OCI-LY3 (cell line): ENCODE measurements at regions not wholly inside any gene's neighbourhood (a gene's known extent, or its start where the extent isn't known, plus 50 kb on each side); places are given as distances from the start of the nearest gene placed in this dataset.

ENCODE experiments used
- H2AFZ ChIP-seq: fragments of 200-600, 300-600 bp; shearing (Covaris generic); 2 replicates; pipeline ENCODE4 v1.6.0; 2014; ENCODE audit warnings: antibody characterized with exemption, low read depth, low read length
- H3K27ac ChIP-seq: fragments of 200-600, 300-600 bp; sonication (generic); 2 replicates; pipeline ENCODE4 v1.5.1; 2014; ENCODE audit warnings: mild to moderate bottlenecking, low read length, moderate library complexity, mixed read lengths
- H3K27me3 ChIP-seq: fragments of 200-600, 300-600 bp; sonication (generic); 2 replicates; pipeline ENCODE4 v1.6.1; 2014; ENCODE audit warnings: low read depth, low read length, mixed read lengths
- H3K36me3 ChIP-seq: fragments of 200-600, 300-600 bp; sonication (generic); replicated peaks from 2 replicates; pipeline ENCODE3; 2014; ENCODE audit warnings: low read depth, low read length, mixed read lengths
- H3K4me1 ChIP-seq: fragments of 300-600, 200-600 bp; sonication (generic); 2 replicates; pipeline ENCODE4 v1.6.1; 2014; ENCODE audit warnings: low read length, mixed read lengths
- H3K4me2 ChIP-seq: fragments of 200-600, 300-600 bp; sonication (generic); 2 replicates; pipeline ENCODE4 v1.6.1; 2014; ENCODE audit warnings: low read length, mixed read lengths
- H3K4me3 ChIP-seq: fragments of 300-600, 200-600 bp; sonication (generic); 2 replicates; pipeline ENCODE4 v1.5.1; 2014; ENCODE audit warnings: antibody characterized with exemption, mild to moderate bottlenecking, low read length, moderate library complexity
- H3K79me2 ChIP-seq: fragments of 300-600, 200-600 bp; shearing (Covaris generic); 2 replicates; pipeline ENCODE4 v1.6.1; 2014; ENCODE audit warnings: mild to moderate bottlenecking, low read length, mixed read lengths
- H3K9ac ChIP-seq: fragments of 300-600, 200-600 bp; shearing (Covaris generic); 2 replicates; pipeline ENCODE4 v1.6.0; 2014; ENCODE audit warnings: mild to moderate bottlenecking, low read length, moderate library complexity
- H3K9me3 ChIP-seq: fragments of 200-600, 300-600 bp; shearing (Covaris generic); 2 replicates; pipeline ENCODE4 v1.6.1; 2014; ENCODE audit warnings: low read length, mixed read lengths; ENCODE audit not compliant: insufficient read depth
- H4K20me1 ChIP-seq: fragments of 200-600, 300-600 bp; sonication (generic); 2 replicates; pipeline ENCODE4 v1.6.1; 2016; ENCODE audit warnings: low read length, mixed read lengths; ENCODE audit not compliant: insufficient read depth
- EZH2phosphoT487 ChIP-seq: fragments of 200-600 bp; shearing (Covaris generic); IDR thresholded peaks from 2 replicates; pipeline ENCODE4 v1.6.1; 2018; ENCODE audit warnings: antibody characterized with exemption, mixed run types, low read depth
- TF ChIP-seq, protein P1 (sequence below): fragments of 200-600, 300-600 bp; sonication (generic); IDR thresholded peaks from 2 replicates; pipeline ENCODE4 v1.5.1; 2014; ENCODE audit warnings: antibody characterized with exemption, low read length, low read depth

DNA sequence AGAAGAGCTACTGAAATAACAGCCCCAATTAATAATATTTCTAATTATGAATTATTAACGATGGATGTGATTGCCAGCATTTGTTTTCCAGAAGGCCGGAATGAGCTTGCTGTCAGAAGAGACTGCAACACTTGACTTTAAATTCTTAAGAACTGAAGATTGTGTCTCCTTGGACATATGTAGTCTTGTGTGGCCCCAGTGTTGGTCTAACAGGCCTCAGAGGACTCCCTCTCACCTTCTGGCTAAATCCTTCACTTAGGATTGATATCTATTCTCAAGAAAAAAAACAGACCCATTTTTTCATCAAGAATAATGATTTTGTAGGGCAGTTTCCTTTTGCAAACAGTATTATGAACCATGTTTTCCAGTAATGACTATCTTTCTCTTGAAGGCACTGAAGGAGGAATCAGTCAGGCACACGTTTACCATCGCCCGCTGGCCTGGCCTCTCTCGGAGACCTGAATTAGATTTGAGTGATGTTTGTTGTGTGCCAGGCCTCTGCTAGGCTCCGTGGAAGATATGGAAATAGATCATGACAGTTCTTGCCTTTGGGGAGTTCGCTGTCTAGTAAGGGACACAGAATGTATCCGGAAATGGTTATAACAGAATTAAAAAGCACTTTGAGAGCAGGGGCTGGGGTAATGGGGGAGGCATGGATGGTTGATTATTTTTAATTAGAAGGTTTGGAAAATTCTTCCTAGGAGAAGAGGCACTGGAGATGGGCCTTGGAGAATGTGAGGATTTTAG is 258.0 kb downstream of the MYCN start:
- Histone ChIP-seq H4K20me1 (no peaks in the 10 kb centered on the region), H3K79me2 (no peaks in the 10 kb centered on the region), H3K27me3 (no peaks in the 10 kb centered on the region), H3K9me3 (no peaks in the 10 kb centered on the region), H3K4me1 (no peaks in the 10 kb centered on the region), H2AFZ (no peak overlapping the region), H3K4me2 (no peak overlapping the region), H3K9ac (no peak overlapping the region), H3K36me3 (no peaks in the 10 kb centered on the region), H3K4me3 (no peak overlapping the region), H3K27ac (no peak overlapping the region)
- TF ChIP-seq, protein P1, sequence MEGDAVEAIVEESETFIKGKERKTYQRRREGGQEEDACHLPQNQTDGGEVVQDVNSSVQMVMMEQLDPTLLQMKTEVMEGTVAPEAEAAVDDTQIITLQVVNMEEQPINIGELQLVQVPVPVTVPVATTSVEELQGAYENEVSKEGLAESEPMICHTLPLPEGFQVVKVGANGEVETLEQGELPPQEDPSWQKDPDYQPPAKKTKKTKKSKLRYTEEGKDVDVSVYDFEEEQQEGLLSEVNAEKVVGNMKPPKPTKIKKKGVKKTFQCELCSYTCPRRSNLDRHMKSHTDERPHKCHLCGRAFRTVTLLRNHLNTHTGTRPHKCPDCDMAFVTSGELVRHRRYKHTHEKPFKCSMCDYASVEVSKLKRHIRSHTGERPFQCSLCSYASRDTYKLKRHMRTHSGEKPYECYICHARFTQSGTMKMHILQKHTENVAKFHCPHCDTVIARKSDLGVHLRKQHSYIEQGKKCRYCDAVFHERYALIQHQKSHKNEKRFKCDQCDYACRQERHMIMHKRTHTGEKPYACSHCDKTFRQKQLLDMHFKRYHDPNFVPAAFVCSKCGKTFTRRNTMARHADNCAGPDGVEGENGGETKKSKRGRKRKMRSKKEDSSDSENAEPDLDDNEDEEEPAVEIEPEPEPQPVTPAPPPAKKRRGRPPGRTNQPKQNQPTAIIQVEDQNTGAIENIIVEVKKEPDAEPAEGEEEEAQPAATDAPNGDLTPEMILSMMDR: no peak
- TF ChIP-seq EZH2phosphoT487: no peak

DNA sequence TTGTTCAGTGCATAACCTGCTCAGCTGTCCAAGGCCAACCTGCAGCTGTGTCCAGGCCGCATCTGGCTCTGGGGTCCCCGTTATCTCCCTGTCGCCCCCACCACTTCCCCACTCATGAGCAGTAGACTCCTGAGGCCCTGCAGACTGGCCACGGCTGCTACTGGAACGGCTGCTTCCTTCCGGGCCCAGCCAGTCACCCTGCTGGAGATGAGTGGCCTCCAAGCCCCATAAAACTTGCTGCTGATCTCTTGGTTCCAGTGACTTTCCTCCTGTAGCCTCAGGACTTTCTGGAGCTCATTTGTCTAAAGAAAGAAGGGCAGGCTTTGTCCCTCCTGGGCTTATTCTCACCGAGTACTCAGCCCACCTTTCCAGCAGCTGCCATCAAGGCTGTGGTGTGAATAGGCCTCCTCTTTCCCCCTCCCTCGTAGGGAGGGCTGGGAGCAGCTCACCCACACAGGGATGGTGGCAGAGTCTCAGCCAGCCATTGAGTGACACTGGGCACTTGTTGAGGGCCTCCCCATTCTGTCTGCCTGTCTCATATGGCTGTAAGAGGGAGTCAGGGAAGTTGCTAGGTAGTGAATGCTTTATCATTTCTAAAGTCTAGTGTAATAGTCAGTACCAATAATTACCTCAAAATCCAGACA is 257.3 kb downstream of the MYCN start:
- TF ChIP-seq, protein P1: no peak
- no peak for TF ChIP-seq EZH2phosphoT487
- no peaks in the 10 kb centered on the region for H3K4me1 ChIP-seq

DNA sequence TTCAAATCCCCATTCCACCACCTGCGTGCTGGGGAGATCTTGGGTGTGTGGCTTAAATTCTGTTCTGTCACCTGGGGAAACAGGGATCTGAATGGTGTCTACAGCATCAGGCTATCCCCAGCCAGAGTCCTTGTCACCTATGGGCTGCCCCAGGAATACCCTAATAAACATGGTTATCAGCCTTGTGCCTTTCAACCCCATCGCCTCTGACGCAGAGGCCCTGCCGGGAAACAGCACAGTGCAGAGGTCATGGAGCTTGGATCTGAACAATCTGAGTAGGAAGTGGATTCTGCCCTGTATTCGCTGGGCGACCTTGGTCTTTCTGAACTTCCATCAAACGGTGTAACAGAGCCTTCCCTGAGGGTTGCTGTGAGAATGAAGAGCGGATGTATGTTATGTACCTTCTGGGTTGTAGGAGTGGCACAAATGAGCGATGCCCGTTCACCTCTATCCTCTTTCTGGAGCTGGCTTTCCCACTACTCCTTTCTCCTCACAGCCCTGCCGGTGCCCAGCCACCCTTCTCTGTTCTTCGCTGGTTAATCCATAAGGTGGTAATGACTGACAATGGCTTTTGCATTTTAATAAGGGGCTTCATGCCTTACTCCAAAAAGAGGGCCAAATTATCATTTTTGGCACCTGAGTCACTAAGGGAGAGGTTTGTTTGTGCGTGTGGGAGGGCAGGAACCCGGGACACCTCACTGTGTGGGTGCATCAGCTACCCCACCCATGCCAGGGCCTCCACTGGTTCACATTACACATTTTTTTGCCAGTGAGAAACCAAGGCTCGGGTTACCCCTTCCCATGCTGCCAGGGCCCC is 256.5 kb downstream of the MYCN start:
- Histone ChIP-seq H4K20me1 (no peaks in the 10 kb centered on the region), H3K9me3 (no peaks in the 10 kb centered on the region), H3K4me3 (no peak overlapping the region)

More for the DNA sequence above, 257.3 kb downstream of the MYCN start:
- no peak overlapping the region for H3K9ac ChIP-seq
- H3K27ac ChIP-seq: no peak overlapping the region
- H3K9me3 ChIP-seq: no peaks in the 10 kb centered on the region
- no peaks in the 10 kb centered on the region for H4K20me1 ChIP-seq
- H3K4me2 ChIP-seq: no peak overlapping the region
- no peaks in the 10 kb centered on the region for H3K36me3 ChIP-seq
- no peaks in the 10 kb centered on the region for H3K79me2 ChIP-seq
- no peak overlapping the region for H2AFZ ChIP-seq
- H3K4me3 ChIP-seq: no peak overlapping the region
- H3K27me3 ChIP-seq: no peaks in the 10 kb centered on the region; the same call in 1 of the 2 replicates

More for the DNA sequence above, 256.5 kb downstream of the MYCN start:
- Histone ChIP-seq H3K9ac (no peak overlapping the region), H3K4me2 (no peak overlapping the region), H3K27me3 (no peaks in the 10 kb centered on the region; the same call in 1 of the 2 replicates), H3K36me3 (no peaks in the 10 kb centered on the region), H3K79me2 (no peaks in the 10 kb centered on the region), H2AFZ (no peak overlapping the region), H3K4me1 (no peaks in the 10 kb centered on the region), H3K27ac (no peak overlapping the region)
- no peak for TF ChIP-seq EZH2phosphoT487
- TF ChIP-seq, protein P1: no peak
